ENCODE measurements at regions not wholly inside any gene's neighbourhood (a gene's known extent, or its start where the extent isn't known, plus 50 kb on each side); places are given as distances from the start of the nearest gene placed in this dataset.

GRCh38 chr6:113004054-113004453 is 656.9 kb downstream of the RFPL4B start:
- DNase-seq (ENCODE audit: low spot score), result no peak
- TF ChIP-seq CTCF (IDR thresholded peaks at IDR 0.05; ENCODE audit: extremely low read depth, missing control alignments), result no peak

- TF ChIP-seq CTCF (IDR thresholded peaks at IDR 0.05; ENCODE audit: extremely low read depth, missing control alignments), result no peak
- no peak for DNase-seq (ENCODE audit: low spot score)
These were observed 657.5 kb downstream of the RFPL4B start for GRCh38 chr6:113004470-113005270.

- no peak for DNase-seq (ENCODE audit: low spot score)
- TF ChIP-seq CTCF (IDR thresholded peaks at IDR 0.05; ENCODE audit: extremely low read depth, missing control alignments), result no peak
These were observed 659.4 kb downstream of the RFPL4B start for GRCh38 chr6:113006494-113006893.

- TF ChIP-seq CTCF (IDR thresholded peaks at IDR 0.05; ENCODE audit: extremely low read depth, missing control alignments), result no peak
- no peak for DNase-seq (ENCODE audit: low spot score)
These were observed 662.6 kb downstream of the RFPL4B start for GRCh38 chr6:113009682-113010081.

- DNase-seq (ENCODE audit: low spot score), result no peak
- TF ChIP-seq CTCF (IDR thresholded peaks at IDR 0.05; ENCODE audit: extremely low read depth, missing control alignments), result no peak
These were observed 663.3 kb downstream of the RFPL4B start for GRCh38 chr6:113010196-113010989.

- DNase-seq (ENCODE audit: low spot score), result no peak
- TF ChIP-seq CTCF (IDR thresholded peaks at IDR 0.05; ENCODE audit: extremely low read depth, missing control alignments), result no peak
These were observed 664.3 kb downstream of the RFPL4B start for GRCh38 chr6:113011389-113011788.

- DNase-seq (ENCODE audit: low spot score), result no peak
- TF ChIP-seq CTCF (IDR thresholded peaks at IDR 0.05; ENCODE audit: extremely low read depth, missing control alignments), result no peak
These were observed 664.7 kb downstream of the RFPL4B start for GRCh38 chr6:113011801-113012200.

Measured in GM20000 (cell line).